B cell (primary cell): ENCODE measurements at regions not wholly inside any gene's neighbourhood (a gene's known extent, or its start where the extent isn't known, plus 50 kb on each side); places are given as distances from the start of the nearest gene placed in this dataset.

Experiments
- ATAC-seq: fragments of 200-7000 bp; cut with Tn5 transposase; one replicate; pipeline ENCODE4 v1.10.0; 2021; ENCODE audit warnings: low read depth, mild to moderate bottlenecking, moderate number of reproducible peaks, moderate library complexity
- CTCF ChIA-PET: fragments of 350-600 bp; sonication (Branson Sonifier 250); formaldehyde crosslinking; loops from one replicate; lab custom pipeline; 2021; ENCODE audit warnings: antibody characterized with exemption, inconsistent platforms; lab: Charles Lee
- POLR2A ChIA-PET: fragments of 350-600 bp; sonication (Branson Sonifier 250); formaldehyde crosslinking; loops from one replicate; lab custom pipeline; 2021; ENCODE audit warnings: antibody characterized with exemption; lab: Charles Lee
- DNase-seq: peaks from one replicate; pipeline ENCODE4 v3.0.0; 2013
- H2AFZ ChIP-seq: 2 replicates; pipeline ENCODE4 v1.6.1; 2012; ENCODE audit warnings: mild to moderate bottlenecking, low read depth, low read length; ENCODE audit not compliant: insufficient read depth, poor library complexity, severe bottlenecking
- H3K27ac ChIP-seq, 2 donors: 1 replicate in 1 of 2; 2 replicates in 1 of 2; pipeline ENCODE4 v1.5.1; 2012 to 2013; ENCODE audit warnings: low read length in 2 of 2, mild to moderate bottlenecking in 2 of 2, moderate library complexity in 1 of 2
- H3K27me3 ChIP-seq, 4 experiments: fragments of 200-600 bp in 1 of 4; sonication (generic) in 1 of 4; replicated peaks in 1 of 4; 1 replicate in 2 of 4; 2 replicates in 2 of 4; pipeline versions ENCODE4 v1.6.1 to v1.7.0; 2013 to 2016; ENCODE audit warnings: low read length in 3 of 4, mild to moderate bottlenecking in 2 of 4, mixed read lengths in 1 of 4, moderate library complexity in 1 of 4; ENCODE audit not compliant: insufficient read depth in 4 of 4, control insufficient read depth in 3 of 4; ENCODE audit errors: control extremely low read depth in 1 of 4
- H3K36me3 ChIP-seq, 2 experiments: replicated peaks in 1 of 2; 1 replicate in 1 of 2; 2 replicates in 1 of 2; pipeline versions ENCODE4 v1.6.1 to v1.7.1; 2013; ENCODE audit warnings: low read length in 1 of 2; ENCODE audit not compliant: insufficient read depth in 2 of 2, control insufficient read depth in 1 of 2; ENCODE audit errors: control extremely low read depth in 1 of 2, extremely low read depth in 1 of 2
- H3K4me1 ChIP-seq, 2 donors: fragments of 200-600 bp in 1 of 2; sonication (generic) in 1 of 2; 1 replicate in 1 of 2; 2 replicates in 1 of 2; pipeline versions ENCODE4 v1.5.1 to v1.6.1; 2013 to 2017; ENCODE audit warnings: low read length in 2 of 2; ENCODE audit not compliant: control insufficient read depth in 2 of 2, insufficient read depth in 2 of 2
- H3K4me2 ChIP-seq: replicated peaks from 2 replicates; pipeline ENCODE3; 2012; ENCODE audit warnings: mild to moderate bottlenecking, low read depth, low read length; ENCODE audit not compliant: poor library complexity, severe bottlenecking
- H3K4me3 ChIP-seq, 5 experiments: fragments of 200-600 bp in 1 of 5; sonication (generic) in 1 of 5; 1 replicate in 3 of 5; 2 replicates in 2 of 5; pipeline versions ENCODE4 v1.5.1 to v1.7.0; 2011 to 2016; ENCODE audit warnings: low read length in 4 of 5, mild to moderate bottlenecking in 4 of 5, low read depth in 2 of 5, control low read depth in 1 of 5, moderate library complexity in 1 of 5; ENCODE audit not compliant: insufficient read depth in 1 of 5; ENCODE audit errors: control extremely low read depth in 1 of 5, extremely low read depth in 1 of 5
- H3K79me2 ChIP-seq: fragments of 200-600 bp; sonication (generic); one replicate; pipeline ENCODE4 v1.6.0; 2016; ENCODE audit warnings: low read length; ENCODE audit not compliant: control insufficient read depth, insufficient read depth
- H3K9ac ChIP-seq: fragments of 200-600 bp; sonication (generic); 2 replicates; pipeline ENCODE4 v1.6.1; 2017; ENCODE audit warnings: mild to moderate bottlenecking, low read length, moderate library complexity
- H3K9me3 ChIP-seq, 3 donors: one replicate each; pipeline versions ENCODE4 v1.6.1 to v1.7.1; 2013; ENCODE audit warnings: low read length in 2 of 3; ENCODE audit not compliant: control insufficient read depth in 2 of 3, insufficient read depth in 1 of 3; ENCODE audit errors: control extremely low read depth in 1 of 3
- H4K20me1 ChIP-seq: 2 replicates; pipeline ENCODE4 v1.6.0; 2012; ENCODE audit warnings: mild to moderate bottlenecking, low read length; ENCODE audit not compliant: insufficient read depth, control insufficient read depth, poor library complexity, severe bottlenecking
- H3K27ac Mint-ChIP-seq: one replicate; pipeline ENCODE4 v1.8.0; 2021; ENCODE audit warnings: mixed read lengths
- H3K27me3 Mint-ChIP-seq: one replicate; pipeline ENCODE4 v1.8.0; 2021; ENCODE audit warnings: mixed read lengths
- H3K4me1 Mint-ChIP-seq: one replicate; pipeline ENCODE4 v1.8.0; 2021; ENCODE audit warnings: mixed read lengths
- H3K4me3 Mint-ChIP-seq: one replicate; pipeline ENCODE4 v1.8.0; 2021; ENCODE audit warnings: mixed read lengths
- H3K9me3 Mint-ChIP-seq: one replicate; pipeline ENCODE4 v1.8.0; 2022; ENCODE audit warnings: mixed read lengths; ENCODE audit not compliant: insufficient read depth
- CTCF ChIP-seq: fragments of 200-600 bp; IDR thresholded peaks from one replicate; pipeline ENCODE4 v1.8.0; 2022; ENCODE audit warnings: antibody characterized with exemption, mild to moderate bottlenecking
- EZH2 ChIP-seq: IDR thresholded peaks from 2 replicates; pipeline ENCODE4 v1.6.1; 2012; ENCODE audit warnings: borderline replicate concordance, low read depth, mild to moderate bottlenecking, moderate library complexity, low read length; ENCODE audit not compliant: insufficient read depth, poor library complexity, severe bottlenecking
- WGBS: methylation state at CpG from one replicate; pipeline ENCODE4 v1.1.5; 2013; ENCODE audit warnings: missing lambda C conversion rate; ENCODE audit not compliant: insufficient coverage; 5-methylcytosine and 5-hydroxymethylcytosine counted together
- intact Hi-C: fragments of 100-400 bp; cut with micrococcal nuclease; formaldehyde crosslinking; loops from one replicate; pipeline ENCODE4 v1.10.0; 2022

DNA sequence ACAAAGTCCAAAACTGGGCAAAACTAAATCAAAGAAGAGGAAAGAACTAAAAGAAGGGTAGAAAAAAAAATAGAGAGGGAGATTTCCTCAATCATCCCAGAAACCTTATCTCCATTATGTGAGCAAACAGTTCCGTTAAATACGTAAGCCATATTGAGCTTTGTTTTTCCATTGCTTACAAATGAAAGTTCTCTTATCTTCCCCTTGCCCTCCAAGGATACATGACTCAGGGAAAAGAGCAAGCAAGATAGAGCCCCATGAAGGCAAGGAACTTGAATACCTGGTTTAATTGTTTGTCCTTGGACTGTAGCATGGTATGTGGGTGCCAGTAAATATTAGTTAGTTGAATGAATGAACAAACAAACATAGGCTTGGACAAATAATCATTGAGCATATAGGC, 126.8 kb upstream of the USP15 start:
- CTCF ChIA-PET: interaction anchor here (2.1 kb wide), 1 partner anchor 9 kb away, joined by 7 read pairs; no protein-coding TSS in a partner anchor

More for the DNA sequence above, 126.8 kb upstream of the USP15 start:
- H3K79me2 ChIP-seq: no peaks in the 10 kb centered on the region
- peaks cover 0 to 3% (median 0%) of the 10 kb centered on the region in 4 experiments for H3K27me3 ChIP-seq
- no peaks in the 10 kb centered on the region for H3K36me3 ChIP-seq
- H3K4me3 ChIP-seq: no peak overlapping the region
- Mint-ChIP-seq H3K4me3 (no peak overlapping the region), H3K9me3 (no peaks in the 10 kb centered on the region), H3K4me1 (no peaks in the 10 kb centered on the region), H3K27me3 (peaks cover 10% of the 10 kb centered on the region), H3K27ac (no peak overlapping the region)
- H4K20me1 ChIP-seq: no peaks in the 10 kb centered on the region
- POLR2A ChIA-PET: no interaction called here
- no peak overlapping the region for H2AFZ ChIP-seq
- H3K9ac ChIP-seq: no peak overlapping the region
- intact Hi-C loops: no loop called here
- no peak for TF ChIP-seq EZH2
- TF ChIP-seq CTCF: no peak
- H3K9me3 ChIP-seq: no peaks in the 10 kb centered on the region
- no CpG with 5 or more reads among the region's 2 CpGs for WGBS
- no peak for ATAC-seq
- H3K4me2 ChIP-seq: no peak overlapping the region
- DNase-seq: no peak
- no peaks in the 10 kb centered on the region for H3K4me1 ChIP-seq
- H3K27ac ChIP-seq: no peak overlapping the region
